Left colon (tissue), 2 donors: ENCODE measurements at regions not wholly inside any gene's neighbourhood (a gene's known extent, or its start where the extent isn't known, plus 50 kb on each side); places are given as distances from the start of the nearest gene placed in this dataset.

ENCODE experiments used
- ATAC-seq: fragments of 200-7000 bp; cut with Tn5 transposase; one replicate; pipeline ENCODE4 v1.9.1; 2020; ENCODE audit warnings: mild to moderate bottlenecking, moderate library complexity
- DNase-seq, 2 donors: peaks; one replicate each; pipeline ENCODE4 v3.0.0-alpha.2; 2020
- intact Hi-C, 2 donors: fragments of 100-400 bp; cut with DNase I in 1 of 2; cut with micrococcal nuclease in 1 of 2; formaldehyde crosslinking; loops; one replicate each; pipeline versions ENCODE4 v1.11.2 to v1.14.0; 2022; cut with DNase I, micrococcal nuclease
- donor health status: DM: no; HTN: no; CAD: no.
- donor health status: DM: yes; HTN: yes; CAD: no.

GRCh38 chr11:116698080-116698479 is 74.7 kb downstream of the BUD13 start:
- ATAC-seq, result no peak
- intact Hi-C loops, result no loop called here
- no peak for DNase-seq

- no peak for DNase-seq
- intact Hi-C loops, result no loop called here
- no peak for ATAC-seq
Measured at GRCh38 chr11:116697639-116698038, 75.1 kb downstream of the BUD13 start.

- intact Hi-C loops, result no loop called here
- ATAC-seq, result peak; percentile 40
- DNase-seq, result no peak
Measured at GRCh38 chr11:116697011-116697410, 75.8 kb downstream of the BUD13 start.

- no peak for ATAC-seq
- intact Hi-C loops, result no loop called here
- no peak for DNase-seq
Measured at GRCh38 chr11:116696381-116696941, 76.3 kb downstream of the BUD13 start.

- ATAC-seq (no peak), DNase-seq (no peak)
- intact Hi-C loops, result no loop called here
Measured at GRCh38 chr11:116695657-116696254, 77.0 kb downstream of the BUD13 start.

GRCh38 chr11:116694815-116695590 is 77.8 kb downstream of the BUD13 start:
- peak in 1 of 2 donors; percentile 5 for DNase-seq
- no peak for ATAC-seq
- intact Hi-C loops, result no loop called here

- intact Hi-C loops, result no loop called here
- ATAC-seq, result no peak
- DNase-seq, result no peak
Measured at GRCh38 chr11:116694349-116694725, 78.5 kb downstream of the BUD13 start.

- peak; percentile 87 for ATAC-seq
- peak; percentile 49 to 55 for DNase-seq
- intact Hi-C loops, result no loop called here
Measured at GRCh38 chr11:116693593-116694348, 79.0 kb downstream of the BUD13 start.

GRCh38 chr11:116693102-116693570 is 79.7 kb downstream of the BUD13 start:
- DNase-seq (no peak), ATAC-seq (no peak)
- intact Hi-C loops, result no loop called here

GRCh38 chr11:116692318-116693101 is 80.3 kb downstream of the BUD13 start:
- ATAC-seq (no peak), DNase-seq (no peak)
- intact Hi-C loops, result no loop called here

- intact Hi-C loops, result no loop called here
- ATAC-seq, result peak; percentile 70
- peak in 1 of 2 donors; percentile 55 for DNase-seq
Measured at GRCh38 chr11:116691771-116692177, 81.0 kb downstream of the BUD13 start.

- DNase-seq, result no peak
- intact Hi-C loops, result no loop called here
- ATAC-seq, result no peak
Measured at GRCh38 chr11:116690611-116691010, 82.2 kb downstream of the BUD13 start.

- DNase-seq (no peak), ATAC-seq (no peak)
- intact Hi-C loops, result no loop called here
Measured at GRCh38 chr11:116689413-116690127, 83.2 kb downstream of the BUD13 start.

- intact Hi-C loops, result no loop called here
- no peak for ATAC-seq
- no peak for DNase-seq
Measured at GRCh38 chr11:116688202-116688540, 84.6 kb downstream of the BUD13 start.

GRCh38 chr11:116687458-116688201 is 85.2 kb downstream of the BUD13 start:
- no peak for ATAC-seq
- intact Hi-C loops, result no loop called here
- DNase-seq, result no peak

GRCh38 chr11:116686866-116687265 is 85.9 kb downstream of the BUD13 start:
- intact Hi-C loops, result no loop called here
- DNase-seq (no peak), ATAC-seq (no peak)

GRCh38 chr11:116683982-116684381 is 88.8 kb downstream of the BUD13 start:
- intact Hi-C loops, result no loop called here
- DNase-seq (no peak), ATAC-seq (no peak)
